Muscle layer of colon (tissue), 2 donors: ENCODE measurements at regions not wholly inside any gene's neighbourhood (a gene's known extent, or its start where the extent isn't known, plus 50 kb on each side); places are given as distances from the start of the nearest gene placed in this dataset.

Source experiments
- H3K27ac ChIP-seq: one replicate; pipeline ENCODE4 v1.7.0; 2013; ENCODE audit warnings: low read depth, mild to moderate bottlenecking, low read length, moderate library complexity
- H3K27me3 ChIP-seq, 2 donors: one replicate each; pipeline ENCODE4 v1.7.0; 2013; ENCODE audit warnings: low read length in 2 of 2, mild to moderate bottlenecking in 2 of 2; ENCODE audit not compliant: insufficient read depth in 2 of 2, control insufficient read depth in 1 of 2
- H3K36me3 ChIP-seq: one replicate; pipeline ENCODE4 v1.7.0; 2013; ENCODE audit warnings: mild to moderate bottlenecking, low read length; ENCODE audit not compliant: insufficient read depth
- H3K4me1 ChIP-seq: one replicate; pipeline ENCODE4 v1.7.0; 2013; ENCODE audit warnings: mild to moderate bottlenecking, low read length; ENCODE audit not compliant: insufficient read depth
- H3K4me3 ChIP-seq, 2 donors: one replicate each; pipeline ENCODE4 v1.7.0; 2013; ENCODE audit warnings: low read length in 2 of 2, low read depth in 1 of 2, mild to moderate bottlenecking in 1 of 2, moderate library complexity in 1 of 2
- H3K9ac ChIP-seq: one replicate; pipeline ENCODE4 v1.7.0; 2013; ENCODE audit warnings: low read length
- H3K9me3 ChIP-seq: one replicate; pipeline ENCODE4 v1.7.0; 2013; ENCODE audit warnings: mild to moderate bottlenecking, low read length
- donor health status: abdominal sarcoma.
- donor health status: Adenocarcinoma of cecum.

- H3K4me3 ChIP-seq = no peak overlapping the region
- H3K36me3 ChIP-seq = no peaks in the 10 kb centered on the region
- H3K4me1 ChIP-seq = no peaks in the 10 kb centered on the region
- no peaks in the 10 kb centered on the region for H3K27me3 ChIP-seq
- H3K9me3 ChIP-seq = no peaks in the 10 kb centered on the region
- no peak overlapping the region for H3K27ac ChIP-seq
- no peak overlapping the region for H3K9ac ChIP-seq
These were observed 783.2 kb upstream of the CDH2 start for GRCh38 chr18:28960146-28960545.

DNA sequence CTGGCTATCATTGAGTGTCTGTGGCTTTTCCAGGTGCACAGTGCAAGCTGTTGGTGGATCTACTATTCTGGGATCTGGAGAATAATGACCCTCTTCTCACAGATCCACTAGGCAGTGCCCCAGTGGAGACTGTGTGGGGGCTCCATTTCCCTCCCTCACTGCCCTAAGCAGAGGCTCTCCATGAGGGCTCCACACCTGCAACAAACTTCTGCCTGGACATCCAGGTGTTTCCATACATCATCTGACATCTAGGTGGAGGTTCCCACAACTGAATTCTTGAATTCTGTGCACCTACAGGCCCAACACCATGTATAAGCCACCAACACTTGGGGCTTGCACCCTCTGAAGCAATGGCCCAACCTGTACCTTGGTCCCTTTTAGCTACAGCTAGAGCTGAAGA, 775.4 kb upstream of the CDH2 start:
- no peak overlapping the region for H3K4me3 ChIP-seq
- no peaks in the 10 kb centered on the region for H3K36me3 ChIP-seq
- H3K4me1 ChIP-seq = no peaks in the 10 kb centered on the region
- H3K27me3 ChIP-seq = no peaks in the 10 kb centered on the region
- no peak overlapping the region for H3K27ac ChIP-seq
- no peak overlapping the region for H3K9ac ChIP-seq
- H3K9me3 ChIP-seq = peaks cover 4% of the 10 kb centered on the region

DNA sequence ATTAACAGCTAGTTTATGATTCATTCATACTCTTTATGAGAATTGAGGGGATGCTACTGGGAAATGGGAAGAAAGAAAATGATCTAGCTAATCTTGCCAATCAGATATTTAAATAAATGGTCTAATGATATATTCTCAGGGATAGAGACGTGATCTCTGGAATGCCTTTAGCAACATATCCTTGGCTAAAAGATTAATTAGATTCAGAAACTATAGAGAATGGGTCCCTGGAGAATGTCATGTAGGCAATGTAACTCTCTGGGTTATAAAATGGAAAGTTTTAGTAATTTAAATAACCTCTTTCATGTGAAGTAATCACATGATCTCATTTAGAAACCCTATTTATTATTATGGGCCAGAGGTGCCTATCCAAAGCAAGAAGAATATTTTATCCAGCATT, 771.0 kb upstream of the CDH2 start:
- Histone ChIP-seq H3K27me3 (no peaks in the 10 kb centered on the region), H3K36me3 (no peaks in the 10 kb centered on the region)

GRCh38 chr18:28946471-28946870, 769.5 kb upstream of the CDH2 start:
- H3K4me3 ChIP-seq = no peak overlapping the region
- H3K9me3 ChIP-seq = no peaks in the 10 kb centered on the region
- H3K27me3 ChIP-seq = no peaks in the 10 kb centered on the region
- H3K36me3 ChIP-seq = no peaks in the 10 kb centered on the region
- no peaks in the 10 kb centered on the region for H3K4me1 ChIP-seq
- no peak overlapping the region for H3K9ac ChIP-seq
- no peak overlapping the region for H3K27ac ChIP-seq

More for the DNA sequence above, 771.0 kb upstream of the CDH2 start:
- Histone ChIP-seq H3K9ac (no peak overlapping the region), H3K4me1 (no peaks in the 10 kb centered on the region), H3K27ac (no peak overlapping the region), H3K9me3 (peaks cover 4% of the 10 kb centered on the region), H3K4me3 (no peak overlapping the region)

- Histone ChIP-seq H3K9me3 (no peaks in the 10 kb centered on the region), H3K9ac (no peak overlapping the region), H3K4me3 (no peak overlapping the region), H3K36me3 (no peaks in the 10 kb centered on the region), H3K4me1 (no peaks in the 10 kb centered on the region), H3K27me3 (no peaks in the 10 kb centered on the region), H3K27ac (no peak overlapping the region)
These were observed 746.0 kb upstream of the CDH2 start for GRCh38 chr18:28922936-28923335.

- H3K4me3 ChIP-seq = no peak overlapping the region
- H3K27me3 ChIP-seq = no peaks in the 10 kb centered on the region
- no peaks in the 10 kb centered on the region for H3K36me3 ChIP-seq
- H3K9me3 ChIP-seq = no peaks in the 10 kb centered on the region
- no peaks in the 10 kb centered on the region for H3K4me1 ChIP-seq
- no peak overlapping the region for H3K27ac ChIP-seq
- H3K9ac ChIP-seq = no peak overlapping the region
These were observed 739.5 kb upstream of the CDH2 start for GRCh38 chr18:28916456-28916855.

DNA sequence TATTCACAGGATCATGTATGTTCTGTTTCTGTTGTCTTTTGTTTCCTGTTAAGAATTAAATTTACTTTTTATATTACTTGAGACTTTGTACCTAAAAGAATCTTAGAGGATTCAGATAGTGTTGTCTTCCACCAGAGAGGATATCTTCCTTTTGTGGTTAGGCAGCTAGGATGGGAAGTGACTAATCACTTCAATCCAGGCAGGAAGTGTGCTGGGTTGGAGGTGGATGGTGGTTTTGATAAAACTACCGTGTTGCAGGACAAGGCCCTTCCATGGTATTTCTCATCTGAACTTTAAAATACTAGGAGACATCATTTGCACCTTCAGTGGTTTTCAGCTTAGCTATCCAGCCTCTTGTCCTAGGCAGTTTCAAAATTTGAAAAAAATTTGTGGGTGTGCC, 728.6 kb upstream of the CDH2 start:
- H3K9me3 ChIP-seq = no peaks in the 10 kb centered on the region
- no peaks in the 10 kb centered on the region for H3K36me3 ChIP-seq
- H3K4me3 ChIP-seq = no peak overlapping the region
- no peaks in the 10 kb centered on the region for H3K4me1 ChIP-seq
- no peaks in the 10 kb centered on the region for H3K27me3 ChIP-seq
- H3K27ac ChIP-seq = no peak overlapping the region
- H3K9ac ChIP-seq = no peak overlapping the region

GRCh38 chr18:28904789-28905364, 727.9 kb upstream of the CDH2 start:
- H3K36me3 ChIP-seq = no peaks in the 10 kb centered on the region
- no peak overlapping the region for H3K9ac ChIP-seq
- no peaks in the 10 kb centered on the region for H3K27me3 ChIP-seq
- H3K9me3 ChIP-seq = no peaks in the 10 kb centered on the region
- no peaks in the 10 kb centered on the region for H3K4me1 ChIP-seq
- H3K4me3 ChIP-seq = no peak overlapping the region
- H3K27ac ChIP-seq = no peak overlapping the region

DNA sequence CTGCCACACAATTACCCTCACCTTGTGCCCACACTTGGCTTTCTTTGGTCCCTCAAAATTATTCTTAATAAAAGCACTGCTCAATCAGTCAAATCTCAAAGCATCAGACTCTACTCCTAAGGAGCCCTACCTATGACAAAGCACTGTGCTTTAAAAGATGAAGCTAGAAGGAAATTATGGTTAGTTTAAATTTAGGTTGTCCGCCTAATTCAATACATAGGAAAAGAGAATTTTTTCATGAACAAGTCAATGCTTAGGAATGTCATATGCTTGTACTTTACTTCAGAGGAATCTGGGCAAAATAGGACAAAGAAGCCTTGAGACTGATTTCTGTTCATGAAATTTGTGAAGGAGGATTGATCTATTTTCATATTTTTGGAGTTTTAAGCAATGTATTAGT, 726.4 kb upstream of the CDH2 start:
- H3K9me3 ChIP-seq = no peaks in the 10 kb centered on the region

GRCh38 chr18:28890791-28891190, 713.9 kb upstream of the CDH2 start:
- Histone ChIP-seq H3K27me3 (no peaks in the 10 kb centered on the region), H3K9ac (no peak overlapping the region), H3K36me3 (no peaks in the 10 kb centered on the region), H3K9me3 (no peaks in the 10 kb centered on the region), H3K4me1 (no peaks in the 10 kb centered on the region), H3K27ac (no peak overlapping the region), H3K4me3 (no peak overlapping the region)

More for the DNA sequence above, 726.4 kb upstream of the CDH2 start:
- no peaks in the 10 kb centered on the region for H3K27me3 ChIP-seq
- no peak overlapping the region for H3K9ac ChIP-seq
- H3K4me1 ChIP-seq = no peaks in the 10 kb centered on the region
- H3K27ac ChIP-seq = no peak overlapping the region
- no peaks in the 10 kb centered on the region for H3K36me3 ChIP-seq
- H3K4me3 ChIP-seq = no peak overlapping the region

DNA sequence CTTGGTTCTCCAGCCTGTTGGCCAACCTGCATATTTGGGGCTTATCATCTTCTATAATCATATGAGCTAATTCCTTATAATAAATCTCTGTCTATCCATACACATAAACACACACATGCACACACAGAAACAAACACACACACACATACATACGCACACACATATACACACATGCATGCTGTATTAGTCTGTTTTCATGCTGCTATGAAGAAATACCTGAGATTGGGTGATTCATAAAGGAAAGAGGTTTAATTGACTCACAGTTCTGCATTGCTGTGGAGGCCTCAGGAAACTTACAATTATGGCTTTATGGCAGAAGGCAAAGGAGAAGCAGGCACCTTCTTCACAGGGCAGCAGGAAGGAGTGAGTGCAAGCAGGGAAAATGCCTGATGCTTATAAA, 707.4 kb upstream of the CDH2 start:
- no peaks in the 10 kb centered on the region for H3K4me1 ChIP-seq
- no peak overlapping the region for H3K4me3 ChIP-seq
- no peak overlapping the region for H3K27ac ChIP-seq
- H3K9ac ChIP-seq = no peak overlapping the region
- H3K9me3 ChIP-seq = no peaks in the 10 kb centered on the region
- no peaks in the 10 kb centered on the region for H3K27me3 ChIP-seq
- no peaks in the 10 kb centered on the region for H3K36me3 ChIP-seq

DNA sequence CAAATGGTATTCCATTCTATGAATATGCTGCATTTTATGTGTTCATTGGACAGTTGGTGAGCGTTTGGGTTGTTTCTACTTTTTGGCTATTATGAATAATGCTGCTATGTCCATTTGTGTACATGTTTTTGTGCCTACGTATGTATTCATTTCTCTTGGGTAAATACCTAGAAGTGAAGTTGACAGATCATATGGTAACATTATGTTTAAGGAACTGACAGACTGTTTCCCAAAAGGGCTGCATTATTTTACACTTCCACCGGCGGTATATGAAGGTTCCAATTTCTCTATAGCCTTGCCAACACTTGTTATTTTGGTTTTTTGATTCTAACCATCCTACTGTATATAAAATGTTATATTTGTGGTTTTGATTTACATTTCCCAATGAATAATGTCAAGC, 703.9 kb upstream of the CDH2 start:
- H3K9ac ChIP-seq = no peak overlapping the region
- no peaks in the 10 kb centered on the region for H3K4me1 ChIP-seq
- H3K27me3 ChIP-seq = no peaks in the 10 kb centered on the region

More for the DNA sequence above, 703.9 kb upstream of the CDH2 start:
- Histone ChIP-seq H3K4me3 (no peak overlapping the region), H3K36me3 (no peaks in the 10 kb centered on the region), H3K27ac (no peak overlapping the region), H3K9me3 (no peaks in the 10 kb centered on the region)
